ENCODE measurements at regions not wholly inside any gene's neighbourhood (a gene's known extent, or its start where the extent isn't known, plus 50 kb on each side); places are given as distances from the start of the nearest gene placed in this dataset.

- no peak for TF ChIP-seq CTCF (tag by site-specific recombination; IDR thresholded peaks at IDR 0.05)
- no peak for TF ChIP-seq ZBTB11 (tag by site-specific recombination; conservative IDR thresholded peaks at IDR 0.05; ENCODE audit: low read depth)
- TF ChIP-seq IKZF3 (tag by site-specific recombination; IDR thresholded peaks at IDR 0.05), result no peak
- no peak for TF ChIP-seq TCF7L2 (IDR thresholded peaks at IDR 0.05; ENCODE audit: borderline replicate concordance, low read depth, low read length)
- TF ChIP-seq ATF2 (tag by site-specific recombination; IDR thresholded peaks at IDR 0.05; ENCODE audit: low read depth), result no peak
Measured at GRCh38 chr5:68433923-68434879, 218.6 kb downstream of the PIK3R1 start.
